RWPE1 (cell line): ENCODE measurements at regions not wholly inside any gene's neighbourhood (a gene's known extent, or its start where the extent isn't known, plus 50 kb on each side); places are given as distances from the start of the nearest gene placed in this dataset.

ENCODE experiments used
- CTCF ChIA-PET: fragments of 350-600 bp; sonication (Branson Sonifier 250); formaldehyde crosslinking; extraction: SDS; loops from one replicate; lab custom pipeline; 2021; lab: Yijun Ruan, JAX
- POLR2A ChIA-PET: fragments of 400-600 bp; formaldehyde crosslinking; extraction: SDS; loops from one replicate; lab custom pipeline; 2020; ENCODE audit warnings: antibody characterized with exemption; ENCODE audit not compliant: low non-redundant PET; lab: Yijun Ruan, JAX
- DNase-seq: peaks from one replicate; pipeline ENCODE4 v3.0.0; 2012; ENCODE audit warnings: low spot score
- H3K27ac ChIP-seq: fragments of 450-650 bp; 2 replicates; pipeline ENCODE4 v1.5.1; 2017
- TF ChIP-seq, protein P1 (sequence below): fragments of 450-650 bp; conservative IDR thresholded peaks from 2 replicates; pipeline ENCODE4 v1.5.1; 2017; ENCODE audit warnings: low read depth, mild to moderate bottlenecking

DNA sequence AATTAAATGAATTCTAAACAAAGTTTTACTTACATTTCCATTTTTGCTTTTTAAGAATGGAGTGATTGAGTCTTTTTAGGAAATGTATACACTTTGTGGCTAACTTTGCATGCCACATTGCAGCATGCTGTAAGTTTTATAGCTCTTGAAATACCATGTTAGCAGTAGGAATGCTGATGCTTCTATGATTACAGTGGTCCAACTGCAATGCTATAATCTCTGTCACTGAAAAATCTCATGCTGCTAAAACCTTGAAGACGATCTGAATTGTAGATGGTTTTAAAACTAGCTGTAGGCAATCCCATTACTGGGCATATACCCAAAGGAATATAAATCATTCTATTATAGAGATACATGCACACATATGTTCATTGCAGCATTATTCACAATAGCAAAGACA lies 127.6 kb downstream of the WIF1 start:
- CTCF ChIA-PET: interaction anchor here (0.6 kb wide), 1 partner anchor 61 kb away, joined by 3 read pairs; no protein-coding TSS in a partner anchor
- POLR2A ChIA-PET: no interaction called here
- DNase-seq: no peak
- H3K27ac ChIP-seq: no peak overlapping the region
- TF ChIP-seq, protein P1, sequence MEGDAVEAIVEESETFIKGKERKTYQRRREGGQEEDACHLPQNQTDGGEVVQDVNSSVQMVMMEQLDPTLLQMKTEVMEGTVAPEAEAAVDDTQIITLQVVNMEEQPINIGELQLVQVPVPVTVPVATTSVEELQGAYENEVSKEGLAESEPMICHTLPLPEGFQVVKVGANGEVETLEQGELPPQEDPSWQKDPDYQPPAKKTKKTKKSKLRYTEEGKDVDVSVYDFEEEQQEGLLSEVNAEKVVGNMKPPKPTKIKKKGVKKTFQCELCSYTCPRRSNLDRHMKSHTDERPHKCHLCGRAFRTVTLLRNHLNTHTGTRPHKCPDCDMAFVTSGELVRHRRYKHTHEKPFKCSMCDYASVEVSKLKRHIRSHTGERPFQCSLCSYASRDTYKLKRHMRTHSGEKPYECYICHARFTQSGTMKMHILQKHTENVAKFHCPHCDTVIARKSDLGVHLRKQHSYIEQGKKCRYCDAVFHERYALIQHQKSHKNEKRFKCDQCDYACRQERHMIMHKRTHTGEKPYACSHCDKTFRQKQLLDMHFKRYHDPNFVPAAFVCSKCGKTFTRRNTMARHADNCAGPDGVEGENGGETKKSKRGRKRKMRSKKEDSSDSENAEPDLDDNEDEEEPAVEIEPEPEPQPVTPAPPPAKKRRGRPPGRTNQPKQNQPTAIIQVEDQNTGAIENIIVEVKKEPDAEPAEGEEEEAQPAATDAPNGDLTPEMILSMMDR: no peak

DNA sequence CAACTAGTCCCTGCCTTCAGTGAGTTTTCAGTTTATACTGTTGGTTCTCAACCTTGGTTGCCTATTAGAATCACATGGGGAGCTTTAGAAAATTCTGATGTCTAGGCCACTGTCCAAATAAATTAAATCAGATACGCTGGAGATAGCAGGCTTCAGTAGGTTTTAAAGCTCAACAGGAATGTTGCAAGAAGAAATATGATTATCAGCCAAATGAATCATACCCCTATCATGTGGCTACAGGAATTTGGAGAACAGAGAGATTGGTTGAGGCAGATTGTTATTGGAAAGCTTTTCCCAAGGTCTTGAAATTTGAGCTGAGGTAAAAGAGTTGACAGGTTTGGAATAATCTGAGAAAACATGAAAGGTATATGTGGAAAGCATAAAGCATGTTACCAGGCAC lies 125.3 kb downstream of the WIF1 start:
- peak; percentile 65 for DNase-seq
- H3K27ac ChIP-seq: peak overlapping the region; percentile 71
- ChIA-PET POLR2A (no interaction called here), CTCF (no interaction called here)
- TF ChIP-seq, protein P1: no peak

DNA sequence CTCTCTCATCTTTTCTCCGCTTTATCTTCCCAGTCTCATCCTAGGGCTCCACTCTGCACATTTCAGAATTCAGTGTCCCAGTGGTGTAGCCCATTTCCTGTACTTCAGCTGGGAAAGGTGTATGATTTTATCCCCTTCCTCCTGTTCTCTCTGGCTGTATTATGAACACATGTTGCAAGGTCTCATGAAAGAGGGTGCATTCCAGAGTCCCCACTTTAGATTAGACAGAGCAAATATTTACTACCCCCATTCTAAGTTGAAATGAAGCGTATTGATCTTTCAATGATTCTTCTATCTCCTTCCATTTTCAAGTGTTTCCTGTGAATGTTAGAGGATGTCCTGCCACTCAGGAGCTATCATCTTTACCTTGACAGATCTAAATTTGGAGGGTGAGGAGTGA lies 123.2 kb downstream of the WIF1 start:
- DNase-seq: no peak
- POLR2A ChIA-PET: no interaction called here

DNA sequence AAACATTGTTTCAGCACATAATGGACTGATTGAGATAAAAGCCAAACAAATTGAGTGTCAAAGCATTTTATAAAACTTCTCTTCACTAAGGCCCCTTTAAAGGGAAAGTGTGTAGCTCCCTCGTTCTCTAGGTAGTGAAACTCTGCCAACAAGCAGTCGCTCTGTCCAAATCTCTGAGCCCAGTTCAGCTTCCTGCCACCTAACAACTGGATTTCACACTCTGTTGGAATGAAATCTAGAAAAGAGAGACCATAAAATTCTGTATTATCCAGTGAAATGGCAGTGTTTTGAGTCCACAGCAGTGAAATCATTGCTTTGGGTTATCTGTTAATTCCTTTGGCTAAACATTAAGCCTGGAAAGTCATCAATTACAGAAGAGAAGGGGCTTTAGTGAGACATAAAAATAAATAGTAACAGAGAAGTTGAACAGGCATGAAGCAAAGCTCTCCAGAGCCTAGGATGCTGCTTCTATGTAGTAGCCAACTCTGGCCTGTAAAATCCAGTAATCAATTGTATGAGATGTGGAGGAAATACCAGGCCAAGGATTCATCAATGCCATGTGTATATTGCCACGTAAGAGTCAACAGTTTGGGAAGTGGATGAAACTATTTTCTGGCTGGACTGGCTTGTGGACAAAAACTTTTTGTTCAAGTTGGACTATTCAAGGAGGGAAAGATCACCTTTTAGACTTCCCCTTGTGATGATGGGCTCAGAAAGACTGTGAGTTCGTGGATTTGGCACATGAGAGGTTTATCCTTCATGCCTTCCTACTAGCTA lies 122.5 kb downstream of the WIF1 start:
- CTCF ChIA-PET: interaction anchor here (0.6 to 1.2 kb wide), 2 partner anchors 30 to 107 kb away, joined by 3 to 4 read pairs; no protein-coding TSS in a partner anchor
- DNase-seq: no peak
- POLR2A ChIA-PET: no interaction called here
- TF ChIP-seq, protein P1: no peak
- no peak overlapping the region for H3K27ac ChIP-seq

More for the DNA sequence above, 123.2 kb downstream of the WIF1 start:
- TF ChIP-seq, protein P1: no peak
- CTCF ChIA-PET: interaction anchor here (0.6 kb wide), 1 partner anchor 30 kb away, joined by 4 read pairs; no protein-coding TSS in a partner anchor
- no peak overlapping the region for H3K27ac ChIP-seq

DNA sequence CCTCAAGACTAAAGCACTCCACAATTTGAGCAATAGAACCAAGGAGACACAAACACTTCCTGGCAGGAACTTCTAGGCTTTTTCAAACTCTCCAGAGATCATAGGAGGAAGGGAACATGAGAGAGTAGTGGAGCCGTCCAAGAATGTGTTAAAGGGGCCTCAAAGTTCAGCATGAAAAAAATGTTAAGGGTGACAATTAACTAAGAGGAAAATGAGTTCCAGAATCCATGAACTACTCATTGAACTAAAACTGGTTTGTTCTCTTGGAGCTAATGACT lies 122.0 kb downstream of the WIF1 start:
- TF ChIP-seq, protein P1: no peak
- CTCF ChIA-PET: interaction anchor here (1.2 kb wide), 1 partner anchor 108 kb away, joined by 3 read pairs; no protein-coding TSS in a partner anchor
- no peak overlapping the region for H3K27ac ChIP-seq
- POLR2A ChIA-PET: no interaction called here
- no peak for DNase-seq
